OCI-LY7 (cell line): ENCODE measurements at regions not wholly inside any gene's neighbourhood (a gene's known extent, or its start where the extent isn't known, plus 50 kb on each side); places are given as distances from the start of the nearest gene placed in this dataset.

Source experiments
- CTCF ChIP-seq: fragments of 200-600 bp; sonication (generic); conservative IDR thresholded peaks from 2 replicates; pipeline ENCODE4 v1.5.1; 2014; ENCODE audit warnings: mild to moderate bottlenecking, antibody characterized with exemption, low read length, moderate library complexity, mixed read lengths
- EZH2phosphoT487 ChIP-seq: fragments of 200-600 bp; sonication (generic); IDR thresholded peaks from 2 replicates; pipeline ENCODE4 v1.6.1; 2018; ENCODE audit warnings: low read depth, borderline replicate concordance, mild to moderate bottlenecking, mixed run types, antibody characterized with exemption, low read length, moderate library complexity, mixed read lengths

GRCh38 chr5:26692952-26693351, 345.4 kb downstream of the CDH9 start:
- TF ChIP-seq CTCF (no peak), EZH2phosphoT487 (no peak)
